CD1c-positive myeloid dendritic cell (primary cell): ENCODE measurements at regions not wholly inside any gene's neighbourhood (a gene's known extent, or its start where the extent isn't known, plus 50 kb on each side); places are given as distances from the start of the nearest gene placed in this dataset.

Source experiments
- DNase-seq: peaks from one replicate; pipeline ENCODE4 v3.0.0-alpha.2; 2016; ENCODE audit errors: extremely low spot score

DNA sequence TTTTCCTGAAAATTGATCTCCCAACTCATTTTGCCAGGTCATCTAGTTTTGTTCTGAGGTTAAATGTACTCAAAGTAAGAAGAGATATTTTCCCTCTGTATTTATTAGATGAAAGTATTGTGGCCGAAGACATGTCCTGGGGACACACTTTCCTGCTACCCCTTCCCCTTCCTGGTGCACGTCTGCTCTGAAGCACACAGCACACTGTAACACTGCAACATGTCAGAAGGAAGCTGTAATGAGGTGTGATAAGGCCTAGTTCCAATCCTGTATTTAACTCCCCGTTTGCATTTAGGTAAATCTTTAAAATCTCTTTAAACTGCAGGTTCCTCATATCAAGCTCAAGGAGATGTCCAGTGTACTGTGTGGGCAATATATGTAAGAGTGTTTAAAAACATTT is 99.4 kb downstream of the HDGFL1 start:
- DNase-seq, result no peak

DNA sequence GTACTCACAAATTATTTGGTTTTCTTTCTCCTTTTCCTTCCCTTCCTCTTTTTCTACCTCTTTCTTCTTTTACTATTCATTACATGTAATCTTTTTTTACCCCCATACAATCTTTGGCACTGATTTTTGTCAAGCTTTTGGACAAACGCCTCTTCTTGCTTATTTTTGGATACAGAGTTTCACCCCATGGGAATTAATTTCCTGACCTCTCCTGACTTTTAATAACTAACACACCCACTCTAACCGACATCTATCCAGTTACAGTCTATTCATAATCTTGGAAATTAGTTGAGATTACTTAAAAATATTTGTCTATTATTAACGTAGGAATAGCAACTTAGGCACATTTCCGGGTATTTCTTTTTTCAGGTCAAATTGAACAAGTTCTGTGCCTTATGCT is 101.2 kb downstream of the HDGFL1 start:
- no peak for DNase-seq

DNA sequence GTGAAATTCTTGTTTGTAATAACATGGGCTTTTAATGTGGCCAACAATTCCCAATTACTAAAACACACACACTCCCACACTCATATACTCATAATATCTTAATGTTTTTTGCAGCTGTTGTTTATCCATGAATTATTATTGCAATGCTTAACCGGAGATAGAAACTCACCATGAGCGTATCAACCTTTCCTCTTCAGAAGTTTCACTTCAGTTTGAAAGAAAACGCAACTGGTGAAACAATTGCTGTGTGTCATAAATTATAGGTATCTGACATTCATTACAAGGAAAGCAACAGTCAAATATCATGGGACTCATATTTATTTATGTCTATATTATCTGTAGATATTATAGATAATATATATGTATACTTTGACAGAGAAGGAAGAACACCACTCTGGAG is 104.1 kb downstream of the HDGFL1 start:
- no peak for DNase-seq

DNA sequence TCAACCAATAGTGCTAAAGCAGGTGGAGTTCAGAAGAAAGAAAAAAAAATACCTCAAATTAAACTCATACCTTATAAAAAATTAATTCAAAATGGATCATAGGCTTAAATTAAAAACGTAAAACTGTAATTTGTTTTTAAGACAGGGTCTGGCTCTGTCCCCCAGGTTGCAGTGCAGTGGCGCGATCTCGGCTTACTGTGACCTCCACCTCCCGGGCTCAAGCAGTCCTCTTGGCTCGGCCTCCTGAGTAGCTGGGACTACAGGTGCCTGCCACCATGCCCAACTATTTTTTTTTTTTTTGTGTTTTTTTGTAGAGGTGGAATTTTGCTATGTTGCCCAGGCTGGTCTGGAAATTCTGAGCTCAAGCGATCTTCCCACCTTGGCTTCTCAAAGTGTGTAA is 111.6 kb downstream of the HDGFL1 start:
- no peak for DNase-seq

DNA sequence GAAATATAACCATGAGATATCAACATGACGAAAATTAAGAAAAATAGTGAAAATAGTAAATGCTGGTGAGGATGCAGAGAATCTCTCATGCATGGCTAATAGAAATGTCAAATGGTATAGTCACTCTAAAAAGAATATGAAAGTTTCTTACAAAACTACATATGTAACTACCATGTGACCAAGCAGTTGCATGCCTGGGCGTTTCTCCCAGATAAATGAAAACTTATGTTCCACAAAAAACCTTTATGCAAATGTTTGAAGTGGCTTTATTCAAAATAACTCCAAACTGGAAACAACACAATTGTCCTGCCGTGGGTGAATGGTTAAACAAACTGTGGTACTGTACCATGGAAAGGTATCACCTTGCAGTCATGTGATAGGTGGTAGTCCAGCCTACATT is 112.4 kb downstream of the HDGFL1 start:
- DNase-seq, result no peak

DNA sequence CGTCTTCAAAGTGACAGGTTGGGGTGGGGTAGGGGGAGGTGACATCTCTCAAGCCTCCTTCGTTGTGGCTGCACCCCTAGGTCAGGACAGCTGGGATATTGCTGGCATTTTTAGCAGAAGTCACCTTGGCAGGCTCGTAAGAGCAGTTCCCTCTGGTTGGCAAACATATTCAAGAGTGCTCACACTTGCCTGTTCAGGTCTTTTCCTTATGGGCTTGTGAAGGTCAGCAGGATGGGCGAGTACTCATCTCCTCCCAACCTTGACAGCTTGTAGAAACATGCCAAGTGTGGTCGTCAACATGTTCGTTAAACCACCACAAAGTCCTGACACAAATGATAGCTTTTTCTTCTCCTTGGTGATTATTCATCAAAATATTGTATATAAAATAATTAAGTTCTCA is 113.6 kb downstream of the HDGFL1 start:
- DNase-seq, result no peak

DNA sequence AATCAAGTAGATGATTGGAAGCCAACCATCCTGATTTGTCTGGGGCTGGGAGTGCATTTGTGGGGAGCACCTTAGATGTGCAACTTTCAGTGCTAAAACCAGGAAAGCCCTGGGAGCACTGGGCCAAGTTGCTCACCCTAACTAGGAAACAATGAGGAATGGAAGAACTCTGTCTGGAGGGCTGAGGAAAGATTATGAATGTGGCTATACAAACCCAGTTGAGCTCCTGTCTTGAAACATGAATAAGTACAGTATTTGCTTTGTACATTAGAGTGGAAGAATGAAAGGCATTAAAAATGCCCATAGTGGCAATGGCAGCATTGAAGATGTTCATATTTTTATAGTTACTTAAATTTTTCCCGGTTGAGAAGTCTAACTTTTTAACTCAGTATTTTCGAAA is 121.1 kb downstream of the HDGFL1 start:
- no peak for DNase-seq

DNA sequence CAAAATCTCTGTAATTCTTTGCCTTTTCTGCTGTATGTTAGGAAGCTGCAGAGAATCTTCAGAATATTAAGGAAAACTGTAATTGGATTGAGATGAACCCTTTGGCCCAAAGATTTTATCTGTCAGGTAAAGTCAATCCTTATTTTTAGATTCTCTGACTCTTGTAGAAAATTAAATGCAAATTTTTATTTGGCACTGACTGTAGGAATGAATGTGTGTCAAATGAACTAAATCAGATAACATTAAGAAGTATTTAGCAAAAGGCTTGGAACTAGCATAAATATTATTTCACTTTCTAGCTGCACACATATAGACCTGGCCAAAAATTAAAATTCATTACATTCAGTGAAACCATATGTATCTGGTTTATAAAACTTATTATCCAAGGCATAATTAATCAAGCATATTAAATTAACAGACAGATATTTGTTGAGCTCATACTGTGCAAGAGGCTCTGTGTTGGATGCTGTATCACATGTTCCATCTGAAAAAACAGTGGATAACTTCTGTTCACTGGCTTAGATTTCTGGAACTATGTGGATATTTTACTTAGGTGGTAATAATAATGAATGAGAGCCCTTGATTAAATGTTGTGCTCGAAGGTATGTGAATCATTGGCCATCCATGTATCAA is 124.8 kb downstream of the HDGFL1 start:
- no peak for DNase-seq

DNA sequence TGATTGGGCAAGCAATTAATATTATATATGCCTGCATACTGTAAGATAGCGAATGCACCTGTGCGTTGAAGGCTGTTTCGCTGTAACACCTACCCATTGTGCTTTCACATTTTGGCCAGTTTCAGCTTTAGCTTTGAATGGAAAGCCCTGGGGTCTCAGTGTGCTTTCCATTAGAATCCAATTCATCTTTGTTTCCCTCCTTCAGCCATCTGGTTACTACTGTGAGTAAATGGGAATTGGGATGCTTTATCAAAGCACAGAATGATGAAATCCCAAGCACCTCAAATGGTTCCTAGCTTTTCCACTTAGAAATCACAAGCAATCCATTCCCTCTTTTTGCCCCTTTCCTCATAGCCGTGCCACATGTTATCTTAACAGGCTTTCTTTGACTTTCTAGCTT is 127.1 kb downstream of the HDGFL1 start:
- no peak for DNase-seq

DNA sequence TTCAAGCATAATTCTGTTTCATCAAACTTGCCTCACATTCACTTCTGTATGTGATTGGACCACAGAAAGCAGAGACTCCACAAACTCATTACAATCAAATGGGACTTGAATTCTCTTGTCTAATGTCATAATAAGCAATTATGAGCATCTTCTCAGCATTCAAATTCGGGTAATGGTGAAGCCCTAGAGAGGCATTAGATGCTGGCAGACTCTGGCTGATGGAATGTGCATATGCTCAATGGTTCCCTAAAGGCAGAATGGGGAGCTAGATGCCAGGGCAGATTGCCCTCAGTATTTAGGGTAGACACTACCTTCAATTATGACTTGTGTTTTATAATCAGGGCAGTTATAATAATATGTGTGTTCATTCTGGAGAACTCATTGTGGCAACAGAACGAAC is 127.9 kb downstream of the HDGFL1 start:
- DNase-seq, result no peak

DNA sequence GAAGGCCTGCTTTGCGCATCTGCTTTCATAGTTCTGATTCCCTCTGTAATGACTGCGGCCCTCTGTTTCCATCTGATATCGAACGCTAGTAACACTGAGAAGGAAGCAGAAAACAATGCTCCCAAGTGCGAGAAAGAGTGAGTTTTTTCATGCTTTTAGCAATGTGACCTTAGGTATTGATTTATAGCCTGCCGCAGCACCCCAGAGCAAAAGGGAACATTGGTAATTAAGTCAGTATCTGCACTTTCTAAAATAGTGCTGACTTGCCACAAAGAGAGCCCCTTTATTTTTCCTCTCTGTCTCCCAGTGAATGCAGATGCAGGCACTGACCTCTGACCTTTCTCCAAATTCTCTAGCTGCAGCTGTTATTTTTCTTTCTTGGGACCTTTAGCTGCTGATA is 129.8 kb downstream of the HDGFL1 start:
- DNase-seq, result no peak

DNA sequence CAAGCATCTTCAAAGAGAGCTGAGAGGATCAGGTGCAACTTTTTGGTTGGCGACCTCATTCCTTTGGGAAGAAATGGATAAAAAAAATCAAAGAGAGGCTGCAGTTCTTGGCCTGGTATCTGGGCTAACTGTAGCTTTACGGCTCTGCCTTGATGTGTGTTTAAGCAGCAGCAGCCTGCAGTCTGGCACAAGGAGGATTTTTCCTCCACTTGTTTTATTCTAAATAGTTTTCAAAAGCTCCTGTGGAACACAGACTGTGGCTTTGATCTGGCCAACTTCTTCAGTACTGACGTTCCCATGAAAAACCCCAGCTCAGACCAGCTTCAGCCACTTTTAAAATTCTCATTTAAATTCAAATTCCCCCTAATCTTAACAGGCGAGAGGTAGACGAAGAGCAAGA is 137.3 kb downstream of the HDGFL1 start:
- no peak for DNase-seq

DNA sequence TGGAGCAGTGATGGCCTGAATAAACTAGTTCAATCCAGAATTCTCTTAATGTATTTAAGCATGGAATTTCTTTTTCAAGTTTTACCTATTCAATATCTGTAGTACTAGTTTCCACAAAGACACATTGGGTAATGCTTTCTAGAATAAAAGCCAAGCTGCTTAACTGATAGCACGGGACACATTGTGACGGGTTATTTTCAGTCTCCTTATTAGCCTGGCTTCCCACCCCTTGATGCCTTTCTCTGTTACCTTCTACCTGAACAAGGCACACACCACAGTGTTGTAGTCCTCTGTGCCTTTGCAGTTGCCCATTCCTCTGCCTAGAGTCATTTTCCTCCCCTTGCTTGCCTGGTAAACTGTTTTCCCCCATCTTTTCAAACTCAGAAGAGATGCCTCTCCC is 139.1 kb downstream of the HDGFL1 start:
- no peak for DNase-seq

DNA sequence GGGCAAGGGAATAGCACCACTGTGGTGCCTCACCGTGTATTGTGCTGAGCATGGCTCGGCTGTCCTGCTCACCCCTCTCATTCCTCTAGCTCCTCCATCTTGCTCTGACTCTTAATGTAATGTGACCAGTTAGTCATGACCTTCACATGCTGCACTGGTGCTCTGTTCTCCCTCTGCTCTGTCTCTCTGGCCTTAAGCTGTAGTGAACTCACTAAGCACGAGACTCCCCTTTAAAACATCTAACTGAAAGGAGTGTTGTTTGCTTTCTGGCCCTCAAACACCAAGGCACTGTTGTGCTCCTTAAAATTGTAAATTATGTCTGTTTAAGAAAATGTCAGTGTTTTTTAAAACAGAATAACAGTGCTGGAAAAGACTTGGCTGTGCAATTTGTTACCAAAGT is 140.4 kb downstream of the HDGFL1 start:
- DNase-seq, result no peak

DNA sequence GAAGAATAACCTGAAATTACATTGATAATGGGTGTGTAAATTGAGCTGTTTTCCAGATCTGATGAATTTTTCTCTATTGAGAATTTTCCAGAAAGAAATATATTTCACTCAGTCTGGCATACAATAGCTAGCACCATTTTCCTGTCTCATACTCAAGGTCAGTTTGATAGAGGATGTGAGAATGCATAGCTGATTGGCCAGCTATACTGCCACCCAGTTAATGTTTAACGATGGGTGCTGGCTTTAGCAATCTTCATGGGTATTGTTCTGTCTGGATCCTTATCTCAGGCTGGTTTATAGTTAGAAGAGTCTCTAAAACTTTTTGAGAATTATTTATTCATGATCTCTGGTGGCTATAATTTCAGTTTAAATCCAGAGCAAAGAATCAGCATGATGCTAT is 147.4 kb downstream of the HDGFL1 start:
- DNase-seq, result no peak

DNA sequence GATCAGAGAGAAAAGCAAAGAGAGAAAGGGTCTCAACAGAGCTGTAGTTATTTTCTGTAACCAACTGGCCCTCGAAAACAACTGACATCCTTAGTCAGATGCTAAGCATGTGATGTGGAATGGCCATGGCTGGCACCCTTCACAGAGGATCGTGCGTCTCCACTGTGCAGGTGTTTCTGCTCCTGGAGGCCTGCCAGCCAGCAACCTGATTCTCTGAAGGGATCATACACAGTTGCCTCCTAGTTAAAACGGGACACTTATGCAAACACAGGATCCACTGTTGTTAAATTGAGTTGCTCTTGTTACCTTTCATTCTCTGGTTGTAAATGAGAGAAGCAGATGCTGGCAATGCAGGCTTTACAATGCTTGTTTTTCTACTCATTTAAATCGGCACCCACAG is 148.5 kb downstream of the HDGFL1 start:
- DNase-seq, result no peak

DNA sequence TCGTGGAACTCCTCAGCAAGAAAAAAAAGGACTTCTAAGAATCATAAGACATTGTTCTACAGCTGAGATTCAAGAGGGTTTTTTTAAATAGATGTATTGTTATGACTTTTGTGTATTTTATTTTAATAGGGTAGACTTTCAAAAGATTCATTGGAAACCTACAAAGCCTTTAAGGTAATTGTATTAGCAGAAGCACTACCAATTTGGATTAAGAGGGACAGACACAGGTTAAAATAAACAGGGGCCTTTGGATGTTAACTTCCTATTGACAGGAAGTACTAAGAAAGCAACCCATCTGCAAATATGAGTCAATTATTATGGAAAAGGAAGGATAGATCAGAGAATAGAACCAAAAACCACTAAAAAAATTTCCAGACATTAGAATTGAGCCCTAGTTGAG is 153.5 kb downstream of the HDGFL1 start:
- no peak for DNase-seq

DNA sequence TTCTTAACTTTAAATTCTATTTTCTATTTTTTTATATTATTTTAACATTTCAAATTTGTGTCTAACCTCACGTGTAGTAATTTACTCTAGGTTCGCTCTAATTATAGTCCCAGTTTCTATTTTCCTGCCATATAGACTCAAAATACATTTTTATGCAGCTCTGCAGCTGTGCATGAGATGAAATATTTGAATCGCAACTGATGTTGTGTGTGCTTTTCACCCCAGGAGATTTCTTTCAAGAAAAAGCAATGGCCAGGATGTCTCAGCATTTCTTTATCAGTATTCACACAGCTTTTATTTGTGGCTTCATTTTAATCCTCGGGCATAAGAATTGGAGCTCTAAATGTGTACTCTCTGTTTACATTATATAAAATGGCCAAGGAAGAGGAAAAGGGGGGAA is 157.6 kb downstream of the HDGFL1 start:
- no peak for DNase-seq

DNA sequence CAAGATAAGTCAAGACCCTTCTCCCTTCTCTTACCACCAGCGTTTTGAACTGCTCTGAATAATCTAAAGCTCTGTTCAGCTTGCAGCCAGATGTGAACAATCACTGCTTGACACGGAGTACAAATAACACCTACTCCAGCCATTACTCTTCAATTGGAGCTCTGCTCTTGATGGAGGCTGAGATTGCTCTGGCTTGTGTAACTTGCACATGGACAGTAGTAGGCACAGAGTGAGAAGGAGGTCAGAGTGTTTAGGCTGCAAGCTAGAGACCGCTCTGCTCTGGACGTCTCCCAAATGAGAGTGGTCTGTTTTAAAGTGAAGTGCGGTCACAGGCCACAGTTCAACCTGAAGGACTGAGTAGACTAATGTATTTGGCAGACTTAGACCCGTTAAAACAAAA is 158.3 kb downstream of the HDGFL1 start:
- no peak for DNase-seq

DNA sequence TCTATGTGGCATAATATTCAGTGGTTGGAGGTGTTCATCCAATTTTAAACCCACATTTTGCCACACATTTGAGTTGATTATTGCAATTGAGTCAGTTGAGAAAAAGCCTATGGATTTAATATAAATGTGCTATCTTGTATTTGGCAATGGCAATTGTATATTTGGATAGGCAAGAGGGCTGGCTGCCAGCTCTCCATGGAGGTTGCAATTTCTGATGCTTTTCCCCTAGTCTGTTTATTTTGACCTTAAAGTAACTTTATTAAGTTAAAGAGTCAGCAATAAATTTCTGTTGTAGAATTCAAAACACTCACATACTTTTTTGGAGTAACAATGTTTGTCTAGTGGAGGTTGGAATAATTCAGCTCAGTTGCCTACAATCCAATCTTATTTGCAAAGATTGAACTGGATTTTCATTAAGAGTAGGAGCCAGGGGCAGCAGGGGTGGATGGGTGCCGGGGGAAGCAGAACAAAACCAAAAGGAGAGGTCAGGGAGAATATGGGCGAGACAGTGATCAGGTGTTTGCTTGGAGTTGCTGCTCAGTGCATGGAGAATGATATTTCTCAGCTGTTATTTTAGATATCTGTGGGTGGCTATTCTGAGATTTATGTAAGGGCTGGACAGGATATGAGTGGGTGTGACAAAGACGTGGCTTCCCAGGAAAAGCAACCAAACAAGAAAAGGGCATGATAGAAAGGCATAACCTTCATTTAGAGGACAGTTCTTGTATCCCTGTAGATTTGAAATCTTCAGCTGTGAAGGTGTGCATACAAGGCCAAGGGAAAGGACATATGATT is 163.0 kb downstream of the HDGFL1 start:
- DNase-seq, result no peak

DNA sequence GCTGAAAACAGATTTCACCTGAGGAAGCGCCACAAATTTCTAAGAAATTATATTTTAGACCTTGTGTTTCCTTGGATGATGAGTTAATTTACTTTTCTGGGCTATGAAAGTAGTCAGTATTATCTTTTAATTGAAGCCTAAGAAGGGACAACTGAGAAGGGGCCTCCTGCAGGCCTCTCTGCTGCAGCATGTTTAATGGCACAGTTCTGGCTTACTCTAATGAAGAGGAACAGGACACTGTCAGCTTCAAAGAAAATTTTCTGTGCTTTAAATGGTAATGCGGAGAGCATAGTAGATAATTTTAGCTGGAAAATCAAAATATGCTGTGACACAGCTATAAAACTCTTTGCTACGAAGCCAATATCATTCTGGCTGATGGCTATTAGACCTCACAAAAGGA is 167.4 kb downstream of the HDGFL1 start:
- no peak for DNase-seq

DNA sequence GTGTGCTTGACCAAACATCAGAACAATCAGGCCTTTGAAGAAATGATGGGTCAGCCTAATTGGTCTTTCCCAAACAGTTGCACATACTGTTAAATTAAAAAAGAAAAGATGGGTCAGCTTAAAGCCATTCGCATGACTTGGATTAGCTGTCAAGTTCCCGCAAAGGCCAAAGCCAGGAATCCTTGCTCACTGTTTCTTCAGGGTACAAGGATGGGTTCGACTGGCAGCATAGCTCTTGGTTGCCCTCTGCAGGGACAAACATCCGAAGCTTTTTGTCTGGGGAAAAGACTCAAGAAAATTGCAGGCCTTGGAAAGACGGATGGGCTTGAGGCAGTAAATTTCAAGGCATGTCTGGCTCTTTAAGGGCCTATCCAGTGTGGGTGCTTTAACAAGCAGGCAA is 168.0 kb downstream of the HDGFL1 start:
- no peak for DNase-seq

DNA sequence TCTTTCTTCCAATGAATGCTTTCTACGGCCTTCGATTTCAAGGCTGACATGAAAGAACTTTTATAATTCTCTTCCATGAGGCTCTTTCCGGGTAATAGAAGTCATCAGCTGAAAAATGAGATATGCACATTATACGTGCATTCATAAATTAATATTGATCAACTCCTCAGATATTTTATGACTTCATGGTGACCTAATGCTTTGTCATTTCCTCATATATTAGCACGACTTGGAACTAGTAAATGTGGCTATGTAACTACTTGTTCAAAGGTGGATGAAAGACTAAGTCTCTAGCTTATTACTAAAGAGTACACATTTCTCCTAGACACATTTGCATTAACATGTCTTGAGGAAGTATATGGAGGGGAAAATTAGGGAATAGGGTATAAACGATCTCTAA is 168.8 kb downstream of the HDGFL1 start:
- no peak for DNase-seq

DNA sequence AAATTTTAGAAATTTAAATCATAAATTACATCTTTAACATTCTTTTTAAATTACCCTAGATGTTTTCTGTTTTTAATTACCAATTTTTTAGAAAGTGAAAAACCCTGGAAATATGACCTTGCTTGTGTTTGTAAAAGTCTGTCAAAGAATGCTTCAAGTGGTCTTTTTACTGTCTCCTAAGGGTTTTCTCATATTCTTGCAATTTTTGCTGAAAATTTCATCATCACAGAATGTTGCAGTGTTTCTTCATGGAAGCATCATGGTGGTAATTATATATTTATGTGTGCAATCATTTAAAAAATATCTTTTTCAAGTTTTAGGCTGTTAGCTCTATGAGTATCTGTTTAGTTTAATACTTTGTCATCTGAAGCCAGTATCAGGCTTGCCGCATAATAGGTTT is 178.2 kb downstream of the HDGFL1 start:
- no peak for DNase-seq
